NT2/D1 (cell line): ENCODE measurements at regions not wholly inside any gene's neighbourhood (a gene's known extent, or its start where the extent isn't known, plus 50 kb on each side); places are given as distances from the start of the nearest gene placed in this dataset.
"Not testable (repeated sequence)": the region's sequence is repeated elsewhere in the genome, so short reads cannot be mapped to it uniquely, and the experiment has no call there.

Source experiments
- DNase-seq: peaks from one replicate; pipeline ENCODE4 v3.0.0-alpha.2; 2011; ENCODE audit warnings: low read depth, low spot score
- H3K27me3 ChIP-seq: 2 replicates; pipeline ENCODE4 v1.6.0; 2011; ENCODE audit warnings: mild to moderate bottlenecking; ENCODE audit not compliant: insufficient read length, insufficient read depth
- H3K36me3 ChIP-seq: 2 replicates; pipeline ENCODE4 v1.6.1; 2011; ENCODE audit warnings: mild to moderate bottlenecking, low read length, mixed read lengths; ENCODE audit not compliant: insufficient read depth, insufficient read length
- H3K4me1 ChIP-seq: 2 replicates; pipeline ENCODE4 v1.5.1; 2011; ENCODE audit not compliant: insufficient read depth, insufficient read length
- H3K4me3 ChIP-seq: 2 replicates; pipeline ENCODE4 v1.5.1; 2011; ENCODE audit warnings: low read depth; ENCODE audit not compliant: insufficient read length
- H3K9ac ChIP-seq: 2 replicates; pipeline ENCODE4 v1.6.0; 2011; ENCODE audit warnings: low read depth; ENCODE audit not compliant: insufficient read length
- H3K9me3 ChIP-seq: 2 replicates; pipeline ENCODE4 v1.5.1; 2011; ENCODE audit warnings: mild to moderate bottlenecking, low read length; ENCODE audit not compliant: insufficient read depth
- SUZ12 ChIP-seq: IDR thresholded peaks from 2 replicates; pipeline ENCODE4 v1.6.1; 2011; ENCODE audit not compliant: insufficient read length, insufficient read depth; ENCODE audit errors: extremely low read depth
- YY1 ChIP-seq: IDR thresholded peaks from 2 replicates; pipeline ENCODE4 v1.6.1; 2011; ENCODE audit not compliant: insufficient read length, insufficient read depth
- ZNF274 ChIP-seq: IDR thresholded peaks from 2 replicates; pipeline ENCODE4 v1.6.1; 2011; ENCODE audit warnings: mild to moderate bottlenecking, low read depth, low read length

- no peak for DNase-seq
- TF ChIP-seq ZNF274 (no peak), SUZ12 (no peak), YY1 (no peak)
- Histone ChIP-seq H3K9ac (no peak overlapping the region), H3K9me3 (no peaks in the 10 kb centered on the region), H3K4me3 (no peak overlapping the region), H3K36me3 (no peaks in the 10 kb centered on the region), H3K27me3 (no peaks in the 10 kb centered on the region), H3K4me1 (no peaks in the 10 kb centered on the region)
Measured at GRCh38 chr4:115485402-115485801, 372.0 kb upstream of the NDST4 start.

GRCh38 chr4:115484479-115484878, 371.1 kb upstream of the NDST4 start:
- H3K27me3 ChIP-seq = no peaks in the 10 kb centered on the region
- H3K36me3 ChIP-seq = no peaks in the 10 kb centered on the region
- no peak overlapping the region for H3K4me3 ChIP-seq
- no peak for DNase-seq
- TF ChIP-seq ZNF274 (no peak), SUZ12 (no peak), YY1 (no peak)
- no peak overlapping the region for H3K9ac ChIP-seq
- no peaks in the 10 kb centered on the region for H3K4me1 ChIP-seq
- no peaks in the 10 kb centered on the region for H3K9me3 ChIP-seq

GRCh38 chr4:115470763-115471162, 357.3 kb upstream of the NDST4 start:
- Histone ChIP-seq H3K4me1 (no peaks in the 10 kb centered on the region), H3K9me3 (no peaks in the 10 kb centered on the region), H3K36me3 (no peaks in the 10 kb centered on the region), H3K27me3 (no peaks in the 10 kb centered on the region), H3K9ac (no peak overlapping the region), H3K4me3 (no peak overlapping the region)
- TF ChIP-seq YY1 = no peak
- TF ChIP-seq SUZ12 = no peak
- TF ChIP-seq ZNF274 = no peak
- no peak for DNase-seq

GRCh38 chr4:115459301-115459700, 345.9 kb upstream of the NDST4 start:
- not testable (repeated sequence) for DNase-seq, H3K4me3 ChIP-seq, H3K9ac ChIP-seq, H3K36me3 ChIP-seq, H3K4me1 ChIP-seq, H3K27me3 ChIP-seq, H3K9me3 ChIP-seq

- no peak overlapping the region for H3K9ac ChIP-seq
Measured at GRCh38 chr4:115456231-115456630, 342.8 kb upstream of the NDST4 start.

GRCh38 chr4:115454228-115454627, 340.8 kb upstream of the NDST4 start:
- Histone ChIP-seq H3K4me1 (no peaks in the 10 kb centered on the region), H3K9ac (no peak overlapping the region), H3K27me3 (no peaks in the 10 kb centered on the region), H3K4me3 (no peak overlapping the region), H3K9me3 (no peaks in the 10 kb centered on the region), H3K36me3 (no peaks in the 10 kb centered on the region)
- DNase-seq = no peak
- TF ChIP-seq YY1 (no peak), ZNF274 (no peak), SUZ12 (no peak)

More at GRCh38 chr4:115456231-115456630, 342.8 kb upstream of the NDST4 start:
- H3K9me3 ChIP-seq = no peaks in the 10 kb centered on the region
- H3K27me3 ChIP-seq = no peaks in the 10 kb centered on the region
- H3K4me1 ChIP-seq = no peaks in the 10 kb centered on the region
- no peak for DNase-seq
- H3K36me3 ChIP-seq = no peaks in the 10 kb centered on the region
- no peak overlapping the region for H3K4me3 ChIP-seq
- TF ChIP-seq SUZ12 (no peak), ZNF274 (no peak), YY1 (no peak)

GRCh38 chr4:115453416-115453815, 340.0 kb upstream of the NDST4 start:
- Histone ChIP-seq H3K9ac (no peak overlapping the region), H3K4me1 (no peaks in the 10 kb centered on the region), H3K9me3 (no peaks in the 10 kb centered on the region), H3K27me3 (no peaks in the 10 kb centered on the region), H3K36me3 (no peaks in the 10 kb centered on the region), H3K4me3 (no peak overlapping the region)
- no peak for DNase-seq
- TF ChIP-seq ZNF274 (no peak), YY1 (no peak), SUZ12 (no peak)

- H3K27me3 ChIP-seq, H3K36me3 ChIP-seq, DNase-seq, H3K9ac ChIP-seq, H3K4me1 ChIP-seq, H3K4me3 ChIP-seq, H3K9me3 ChIP-seq: not testable (repeated sequence)
Measured at GRCh38 chr4:115452229-115452628, 338.8 kb upstream of the NDST4 start.
